GM12878 (cell line): ENCODE measurements at regions not wholly inside any gene's neighbourhood (a gene's known extent, or its start where the extent isn't known, plus 50 kb on each side); places are given as distances from the start of the nearest gene placed in this dataset.

Source experiments
- ATAC-seq: fragments of 200-7000 bp; cut with Tn5 transposase; 3 replicates; pipeline ENCODE4 v1.9.1; 2020; ENCODE audit warnings: mild to moderate bottlenecking, moderate library complexity
- BruUV-seq: library from RNA; stranded (reverse); fragments of 400-500 nt; replicated peaks from 2 replicates; lab custom pipeline; 2021; lab: Mats Ljungman, UMichigan
- CTCF ChIA-PET: fragments of 300-600 bp; sonication (Branson Sonifier 250); formaldehyde crosslinking; extraction: SDS; loops from one replicate; lab custom pipeline; 2021; ENCODE audit warnings: inconsistent platforms; lab: Yijun Ruan, JAX
- POLR2A ChIA-PET: fragments of 350-600 bp; formaldehyde crosslinking; extraction: SDS; loops from one replicate; lab custom pipeline; 2021; ENCODE audit warnings: inconsistent platforms; lab: Charles Lee
- RAD21 ChIA-PET: fragments of 300-600 bp; sonication (Branson Sonifier 250); formaldehyde crosslinking; loops from one replicate; lab custom pipeline; 2023; ENCODE audit warnings: antibody characterized with exemption; ENCODE audit not compliant: unreplicated experiment; lab: Charles Lee
- SMC1A ChIA-PET: fragments of 300-600 bp; sonication (Branson Sonifier 250); formaldehyde crosslinking; loops from one replicate; lab custom pipeline; 2023; ENCODE audit not compliant: unreplicated experiment, uncharacterized antibody; lab: Charles Lee
- DNase-seq: peaks from one replicate; pipeline ENCODE4 v3.0.0-alpha.2; 2011; ENCODE audit warnings: low read depth, low spot score
- FAIRE-seq: peaks from 3 replicates; lab custom pipeline; 2011; peaks lifted over from hg19 to GRCh38; lab: Jason Lieb, UNC
- H2AFZ ChIP-seq: 2 replicates; pipeline ENCODE4 v1.6.0; 2011; ENCODE audit warnings: low read depth, low read length, control low read depth; ENCODE audit not compliant: control insufficient read depth
- H3K27ac ChIP-seq: 2 replicates; pipeline ENCODE4 v1.5.1; 2011; ENCODE audit warnings: control low read depth; ENCODE audit not compliant: control insufficient read depth, insufficient read depth
- H3K27me3 ChIP-seq, 2 experiments: replicated peaks in 1 of 2; 2 replicates each; pipeline versions ENCODE4 v1.6.0 to v1.6.1; 2011; ENCODE audit warnings: low read length in 1 of 2; ENCODE audit not compliant: control insufficient read depth in 2 of 2, insufficient read depth in 2 of 2
- H3K36me3 ChIP-seq, 2 experiments: 2 replicates each; pipeline ENCODE4 v1.5.1; 2011; ENCODE audit warnings: low read length in 1 of 2; ENCODE audit not compliant: control insufficient read depth in 2 of 2, insufficient read depth in 2 of 2
- H3K4me1 ChIP-seq: 2 replicates; pipeline ENCODE4 v1.6.1; 2011; ENCODE audit warnings: mild to moderate bottlenecking, low read length, moderate library complexity, mixed read lengths; ENCODE audit not compliant: control insufficient read depth, insufficient read depth
- H3K4me2 ChIP-seq: 2 replicates; pipeline ENCODE4 v1.6.0; 2011; ENCODE audit warnings: control low read depth; ENCODE audit not compliant: control insufficient read depth, insufficient read depth
- H3K4me3 ChIP-seq: fragments of 200-600 bp; sonication (generic); 2 replicates; pipeline ENCODE4 v1.5.1; 2016
- H3K79me2 ChIP-seq: 2 replicates; pipeline ENCODE4 v1.6.0; 2011; ENCODE audit warnings: low read length; ENCODE audit not compliant: control insufficient read depth, insufficient read depth
- H3K9ac ChIP-seq: 2 replicates; pipeline ENCODE4 v1.8.0; 2011; ENCODE audit warnings: low read length, control low read depth, mixed read lengths; ENCODE audit not compliant: control insufficient read depth, insufficient read depth
- H3K9me3 ChIP-seq: replicated peaks from 3 replicates; pipeline ENCODE4 v1.5.1; 2011; ENCODE audit warnings: mild to moderate bottlenecking, low read length; ENCODE audit not compliant: control insufficient read depth, insufficient read depth
- H4K20me1 ChIP-seq: 2 replicates; pipeline ENCODE4 v1.6.0; 2011; ENCODE audit not compliant: control insufficient read depth, insufficient read depth
- HCFC1 ChIP-seq: fragments of 150-350 bp; IDR thresholded peaks from 2 replicates; pipeline ENCODE4 v1.6.1; 2014; ENCODE audit warnings: low read length
- SPI1 ChIP-seq: IDR thresholded peaks from 2 replicates; pipeline ENCODE4 v1.6.1; 2011; ENCODE audit warnings: low read depth, mild to moderate bottlenecking, low read length, moderate library complexity, borderline replicate concordance; ENCODE audit not compliant: insufficient read depth
- YY1 ChIP-seq: IDR thresholded peaks from 2 replicates; pipeline ENCODE4 v1.6.1; 2011; ENCODE audit warnings: low read depth, mild to moderate bottlenecking, low read length
- WGBS: methylation state at CpG from one replicate; pipeline ENCODE4 v1.1.6; 2016; ENCODE audit warnings: low lambda C conversion rate; ENCODE audit not compliant: insufficient replicate concordance, insufficient coverage; ENCODE audit errors: missing lambda C conversion rate; 5-methylcytosine and 5-hydroxymethylcytosine counted together
- in situ Hi-C: fragments of 300-500 bp; cut with MboI; formaldehyde crosslinking; loops from 9 replicates; pipeline ENCODE4 v1.14.3; 2018; ENCODE audit warnings: mixed read lengths
- intact Hi-C: fragments of 100-400 bp; cut with micrococcal nuclease; formaldehyde crosslinking; loops from one replicate; pipeline ENCODE4 v1.14.2; 2022; ENCODE audit not compliant: unreplicated experiment
- TF ChIP-seq, protein P1 (sequence below): fragments of 450-650 bp; formaldehyde crosslinking; IDR thresholded peaks from 2 replicates; pipeline ENCODE4 v1.5.0; 2022; ENCODE audit warnings: mild to moderate bottlenecking, missing genetic modification characterization

DNA sequence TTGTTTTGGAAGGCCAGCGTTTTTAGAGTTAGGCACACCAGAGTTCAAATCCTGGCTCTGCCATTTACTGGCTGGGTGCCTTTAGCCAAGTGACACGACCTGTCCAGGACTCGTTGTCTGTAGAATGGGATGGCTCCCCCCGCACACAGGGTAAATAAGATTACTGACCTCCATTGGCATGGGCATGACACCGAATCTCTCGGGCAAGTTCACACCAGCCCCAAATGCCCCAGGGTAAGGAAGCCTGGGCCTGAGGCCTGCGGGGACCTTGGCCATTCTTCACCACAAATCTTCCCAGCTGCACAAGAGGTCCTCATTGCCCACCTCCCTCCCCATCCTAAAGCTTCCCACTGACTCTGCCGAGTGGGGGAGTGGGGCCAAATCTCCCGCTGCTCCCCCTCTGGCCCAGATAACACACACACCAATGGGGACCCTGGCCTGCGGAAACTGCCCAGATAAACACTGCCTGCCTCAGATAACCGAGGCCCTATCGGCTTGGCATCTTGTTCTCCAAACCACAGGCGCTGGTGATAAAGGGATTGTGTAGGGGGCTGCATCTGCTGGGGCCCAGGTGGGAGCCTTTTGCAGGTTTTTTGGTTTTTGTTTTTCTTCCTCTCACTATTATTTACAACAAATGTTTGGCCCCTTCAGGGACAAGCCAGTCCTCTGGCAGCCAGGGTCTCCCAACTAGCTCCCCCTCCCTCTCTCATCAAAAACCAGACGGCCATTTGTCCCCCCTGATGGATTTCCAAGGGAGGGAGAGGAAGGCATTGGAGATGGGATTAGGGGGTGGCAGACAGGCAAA, 75.0 kb upstream of the LHX1 start:
- ChIA-PET CTCF (no interaction called here), RAD21 (no interaction called here), POLR2A (no interaction called here), SMC1A (no interaction called here)
- no TSS peak for BruUV-seq
- Histone ChIP-seq H3K79me2 (no peaks in the 10 kb centered on the region), H3K9me3 (no peaks in the 10 kb centered on the region), H3K36me3 (no peaks in the 10 kb centered on the region), H3K27ac (no peak overlapping the region), H4K20me1 (no peaks in the 10 kb centered on the region), H3K27me3 (no peaks in the 10 kb centered on the region; a peak in 1 of 4 replicates), H3K4me2 (no peak overlapping the region), H3K4me1 (no peaks in the 10 kb centered on the region), H3K4me3 (no peak overlapping the region), H2AFZ (no peak overlapping the region), H3K9ac (no peak overlapping the region)
- TF ChIP-seq YY1 (no peak), SPI1 (no peak), HCFC1 (no peak)
- TF ChIP-seq, protein P1, sequence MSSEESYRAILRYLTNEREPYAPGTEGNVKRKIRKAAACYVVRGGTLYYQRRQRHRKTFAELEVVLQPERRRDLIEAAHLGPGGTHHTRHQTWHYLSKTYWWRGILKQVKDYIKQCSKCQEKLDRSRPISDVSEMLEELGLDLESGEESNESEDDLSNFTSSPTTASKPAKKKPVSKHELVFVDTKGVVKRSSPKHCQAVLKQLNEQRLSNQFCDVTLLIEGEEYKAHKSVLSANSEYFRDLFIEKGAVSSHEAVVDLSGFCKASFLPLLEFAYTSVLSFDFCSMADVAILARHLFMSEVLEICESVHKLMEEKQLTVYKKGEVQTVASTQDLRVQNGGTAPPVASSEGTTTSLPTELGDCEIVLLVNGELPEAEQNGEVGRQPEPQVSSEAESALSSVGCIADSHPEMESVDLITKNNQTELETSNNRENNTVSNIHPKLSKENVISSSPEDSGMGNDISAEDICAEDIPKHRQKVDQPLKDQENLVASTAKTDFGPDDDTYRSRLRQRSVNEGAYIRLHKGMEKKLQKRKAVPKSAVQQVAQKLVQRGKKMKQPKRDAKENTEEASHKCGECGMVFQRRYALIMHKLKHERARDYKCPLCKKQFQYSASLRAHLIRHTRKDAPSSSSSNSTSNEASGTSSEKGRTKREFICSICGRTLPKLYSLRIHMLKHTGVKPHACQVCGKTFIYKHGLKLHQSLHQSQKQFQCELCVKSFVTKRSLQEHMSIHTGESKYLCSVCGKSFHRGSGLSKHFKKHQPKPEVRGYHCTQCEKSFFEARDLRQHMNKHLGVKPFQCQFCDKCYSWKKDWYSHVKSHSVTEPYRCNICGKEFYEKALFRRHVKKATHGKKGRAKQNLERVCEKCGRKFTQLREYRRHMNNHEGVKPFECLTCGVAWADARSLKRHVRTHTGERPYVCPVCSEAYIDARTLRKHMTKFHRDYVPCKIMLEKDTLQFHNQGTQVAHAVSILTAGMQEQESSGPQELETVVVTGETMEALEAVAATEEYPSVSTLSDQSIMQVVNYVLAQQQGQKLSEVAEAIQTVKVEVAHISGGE (CRISPR knock-in tag), result no peak
- no peak for ATAC-seq
- 48% methylated on average over 13 of the region's 14 CpGs for WGBS
- no peak for DNase-seq
- in situ Hi-C loops (no loop called here), intact Hi-C loops (no loop called here)
- FAIRE-seq, result no peak
